SK-N-SH (cell line): ENCODE measurements at regions not wholly inside any gene's neighbourhood (a gene's known extent, or its start where the extent isn't known, plus 50 kb on each side); places are given as distances from the start of the nearest gene placed in this dataset.

ENCODE experiments used
- CTCF ChIA-PET: fragments of 300-600, 350-600 bp; formaldehyde crosslinking; extraction: SDS; loops from one replicate; lab custom pipeline; 2021; lab: Yijun Ruan, JAX
- POLR2A ChIA-PET: fragments of 350-600 bp; sonication (Branson Sonifier 250); formaldehyde crosslinking; extraction: SDS; loops from one replicate; lab custom pipeline; 2020; ENCODE audit warnings: antibody characterized with exemption, inconsistent platforms; lab: Yijun Ruan, JAX
- DNase-seq: peaks from one replicate; pipeline ENCODE4 v3.0.0; 2012
- H2AFZ ChIP-seq: fragments of 200-600 bp; sonication (generic); 2 replicates; pipeline ENCODE4 v1.8.1; 2016; ENCODE audit warnings: antibody characterized with exemption, mild to moderate bottlenecking, low read depth
- H3F3A ChIP-seq: fragments of 200-600 bp; sonication (generic); replicated peaks from 2 replicates; pipeline ENCODE3; 2016; ENCODE audit warnings: antibody characterized with exemption, mild to moderate bottlenecking; ENCODE audit not compliant: insufficient read depth
- H3K27ac ChIP-seq, 2 experiments: fragments of 200-500 bp in 1 of 2; fragments of 200-600 bp in 1 of 2; sonication (Bioruptor generic) in 1 of 2; sonication (generic), shearing (Covaris generic) in 1 of 2; 2 replicates each; pipeline versions ENCODE4 v1.5.1 to v1.6.1; 2014 to 2016; ENCODE audit warnings: low read depth in 2 of 2, inconsistent platforms in 1 of 2, low read length in 1 of 2, mild to moderate bottlenecking in 1 of 2, mixed read lengths in 1 of 2
- H3K27me3 ChIP-seq: fragments of 200-600 bp; sonication (generic), shearing (Covaris generic); 2 replicates; pipeline ENCODE4 v1.6.1; 2016; ENCODE audit warnings: mixed run types; ENCODE audit not compliant: insufficient read depth
- H3K36me3 ChIP-seq, 2 experiments: fragments of 200-500 bp in 1 of 2; fragments of 200-600 bp in 1 of 2; sonication (Bioruptor generic) in 1 of 2; sonication (generic) in 1 of 2; replicated peaks in 1 of 2; 2 replicates each; pipeline versions ENCODE3 to v1.5.1; 2014 to 2016; ENCODE audit warnings: low read length in 1 of 2, mild to moderate bottlenecking in 1 of 2; ENCODE audit not compliant: insufficient read depth in 2 of 2, control insufficient read depth in 1 of 2
- H3K4me1 ChIP-seq, 2 experiments: fragments of 200-500 bp in 1 of 2; fragments of 200-600 bp in 1 of 2; sonication (Bioruptor generic) in 1 of 2; sonication (generic), shearing (Covaris generic) in 1 of 2; 2 replicates each; pipeline versions ENCODE4 v1.5.1 to v1.6.1; 2014 to 2016; ENCODE audit warnings: low read depth in 1 of 2, low read length in 1 of 2, mixed run types in 1 of 2; ENCODE audit not compliant: insufficient read depth in 2 of 2, control insufficient read depth in 1 of 2
- H3K4me2 ChIP-seq: fragments of 200-600 bp; sonication (generic), shearing (Covaris generic); 2 replicates; pipeline ENCODE4 v1.6.1; 2017; ENCODE audit warnings: mixed run types
- H3K4me3 ChIP-seq, 2 experiments: fragments of 200-500 bp in 1 of 2; fragments of 200-600 bp in 1 of 2; sonication (Bioruptor generic) in 1 of 2; sonication (generic), shearing (Covaris generic) in 1 of 2; 2 replicates each; pipeline versions ENCODE4 v1.5.1 to v1.8.1; 2014 to 2016; ENCODE audit warnings: low read depth in 2 of 2, inconsistent platforms in 1 of 2, low read length in 1 of 2, mild to moderate bottlenecking in 1 of 2, mixed read lengths in 1 of 2, moderate library complexity in 1 of 2
- H3K79me2 ChIP-seq: fragments of 200-600 bp; sonication (generic); 2 replicates; pipeline ENCODE4 v1.8.1; 2017; ENCODE audit warnings: mild to moderate bottlenecking; ENCODE audit not compliant: insufficient read depth
- H3K9ac ChIP-seq: fragments of 200-600 bp; sonication (generic); 2 replicates; pipeline ENCODE4 v1.6.1; 2017; ENCODE audit warnings: mixed run types
- H3K9me2 ChIP-seq: fragments of 200-600 bp; sonication (generic); 2 replicates; pipeline ENCODE4 v1.6.1; 2017; ENCODE audit warnings: mixed run types
- H3K9me3 ChIP-seq: fragments of 200-600 bp; sonication (generic); 2 replicates; pipeline ENCODE4 v1.6.1; 2017; ENCODE audit warnings: mixed run types, mild to moderate bottlenecking, moderate library complexity
- H4K20me1 ChIP-seq: fragments of 200-600 bp; sonication (generic); 2 replicates; pipeline ENCODE4 v1.6.1; 2017; ENCODE audit warnings: mild to moderate bottlenecking, mixed run types; ENCODE audit not compliant: insufficient read depth
- CHD2 ChIP-seq: fragments of 150-350 bp; IDR thresholded peaks from 2 replicates; pipeline ENCODE4 v1.6.1; 2018; ENCODE audit warnings: low read length; ENCODE audit not compliant: partially characterized antibody
- ELF1 ChIP-seq: IDR thresholded peaks from 2 replicates; pipeline ENCODE4 v1.4.0; 2012
- FOSL2 ChIP-seq: IDR thresholded peaks from 2 replicates; pipeline ENCODE4 v1.4.0; 2012; ENCODE audit warnings: low read depth, mild to moderate bottlenecking, moderate library complexity, borderline replicate concordance
- FOXJ3 ChIP-seq: sonication (generic); formaldehyde crosslinking; IDR thresholded peaks from 2 replicates; pipeline ENCODE4 v1.5.1; 2020; ENCODE audit warnings: mild to moderate bottlenecking, missing genetic modification reagents
- FOXM1 ChIP-seq: IDR thresholded peaks from 2 replicates; pipeline ENCODE4 v1.4.0; 2012; ENCODE audit warnings: low read depth, mild to moderate bottlenecking
- GATA2 ChIP-seq: sonication (generic); formaldehyde crosslinking; IDR thresholded peaks from 2 replicates; pipeline ENCODE4 v1.5.0; 2020; ENCODE audit warnings: mild to moderate bottlenecking, missing genetic modification reagents
- MEF2A ChIP-seq: IDR thresholded peaks from 2 replicates; pipeline ENCODE4 v1.4.0; 2012; ENCODE audit warnings: low read depth, borderline replicate concordance
- RAD21 ChIP-seq: IDR thresholded peaks from 2 replicates; pipeline ENCODE4 v1.6.1; 2012; ENCODE audit warnings: mild to moderate bottlenecking, low read length
- RFX5 ChIP-seq: IDR thresholded peaks from 2 replicates; pipeline ENCODE4 v1.6.1; 2012; ENCODE audit warnings: mild to moderate bottlenecking, improper control_type of control experiment, low read length
- RXRA ChIP-seq: IDR thresholded peaks from 2 replicates; pipeline ENCODE4 v1.4.0; 2012; ENCODE audit warnings: low read depth, mild to moderate bottlenecking, borderline replicate concordance
- SMC3 ChIP-seq: IDR thresholded peaks from 2 replicates; pipeline ENCODE4 v1.6.1; 2012; ENCODE audit warnings: low read depth, low read length, improper control_type of control experiment
- TCF12 ChIP-seq: IDR thresholded peaks from 2 replicates; pipeline ENCODE4 v1.4.0; 2012
- YY1 ChIP-seq: IDR thresholded peaks from 2 replicates; pipeline ENCODE4 v1.4.0; 2012; ENCODE audit warnings: low read depth, mild to moderate bottlenecking
- WGBS: methylation state at CpG from one replicate; pipeline ENCODE4 v1.1.6; 2017; ENCODE audit warnings: low lambda C conversion rate; 5-methylcytosine and 5-hydroxymethylcytosine counted together
- TF ChIP-seq, protein P1 (sequence below): fragments of 150-350 bp; IDR thresholded peaks from 2 replicates; pipeline ENCODE4 v1.6.1; 2017; ENCODE audit warnings: antibody characterized with exemption, low read length, low read depth, borderline replicate concordance
- TF ChIP-seq, protein P2 (sequence below): IDR thresholded peaks from 2 replicates; pipeline ENCODE4; 2012
- TF ChIP-seq, protein P3 (sequence below): IDR thresholded peaks from 2 replicates; pipeline ENCODE4 v1.4.0; 2012; ENCODE audit warnings: low read depth, borderline replicate concordance
- TF ChIP-seq, protein P4 (sequence below): IDR thresholded peaks from 2 replicates; pipeline ENCODE4 v1.4.0; 2012; ENCODE audit warnings: low read depth, borderline replicate concordance

DNA sequence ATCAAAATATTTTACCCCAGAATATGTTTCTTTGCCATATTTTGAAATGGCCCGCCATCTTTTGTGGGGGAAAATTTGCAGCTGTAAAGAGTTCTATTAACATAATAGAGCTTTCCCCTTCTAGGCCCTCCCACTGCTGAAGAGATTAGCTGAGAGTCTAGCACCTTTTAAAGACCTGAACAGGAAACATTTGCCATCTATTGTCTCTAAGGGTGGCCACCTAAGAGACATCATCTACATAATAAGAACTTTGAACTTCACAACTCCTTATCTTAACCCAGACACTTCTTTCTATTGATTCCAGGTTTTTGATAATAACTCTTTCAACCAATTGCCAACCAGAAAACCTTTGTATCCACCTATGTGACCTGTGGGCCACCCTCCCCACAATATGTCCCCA lies 54.7 kb upstream of the TRPM1 start:
- ChIA-PET CTCF (interaction anchor here (1.1 kb wide), 1 partner anchor 11 kb away, joined by 3 read pairs; no protein-coding TSS in a partner anchor), POLR2A (no interaction called here)
- Histone ChIP-seq H3K27ac (no peak overlapping the region), H3K79me2 (no peaks in the 10 kb centered on the region), H3K4me1 (peaks cover 0 to 16% of the 10 kb centered on the region in 2 experiments; a peak in 1 of 4 replicates), H2AFZ (no peak overlapping the region), H3K4me3 (no peak overlapping the region), H4K20me1 (no peaks in the 10 kb centered on the region), H3K9me3 (no peaks in the 10 kb centered on the region), H3K9ac (no peak overlapping the region), H3F3A (no peaks in the 10 kb centered on the region), H3K4me2 (no peak overlapping the region), H3K9me2 (no peaks in the 10 kb centered on the region), H3K36me3 (no peaks in the 10 kb centered on the region), H3K27me3 (no peaks in the 10 kb centered on the region; the same call in 1 of the 2 replicates)
- 71% methylated on average over 1 of the region's 1 CpG for WGBS
- TF ChIP-seq RXRA, result no peak
- no peak for TF ChIP-seq SMC3
- TF ChIP-seq FOXM1, result no peak
- no peak for TF ChIP-seq MEF2A
- TF ChIP-seq, protein P1, sequence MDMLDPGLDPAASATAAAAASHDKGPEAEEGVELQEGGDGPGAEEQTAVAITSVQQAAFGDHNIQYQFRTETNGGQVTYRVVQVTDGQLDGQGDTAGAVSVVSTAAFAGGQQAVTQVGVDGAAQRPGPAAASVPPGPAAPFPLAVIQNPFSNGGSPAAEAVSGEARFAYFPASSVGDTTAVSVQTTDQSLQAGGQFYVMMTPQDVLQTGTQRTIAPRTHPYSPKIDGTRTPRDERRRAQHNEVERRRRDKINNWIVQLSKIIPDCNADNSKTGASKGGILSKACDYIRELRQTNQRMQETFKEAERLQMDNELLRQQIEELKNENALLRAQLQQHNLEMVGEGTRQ, result no peak
- TF ChIP-seq YY1, result no peak
- TF ChIP-seq TCF12, result no peak
- no peak for TF ChIP-seq RFX5
- TF ChIP-seq, protein P2, sequence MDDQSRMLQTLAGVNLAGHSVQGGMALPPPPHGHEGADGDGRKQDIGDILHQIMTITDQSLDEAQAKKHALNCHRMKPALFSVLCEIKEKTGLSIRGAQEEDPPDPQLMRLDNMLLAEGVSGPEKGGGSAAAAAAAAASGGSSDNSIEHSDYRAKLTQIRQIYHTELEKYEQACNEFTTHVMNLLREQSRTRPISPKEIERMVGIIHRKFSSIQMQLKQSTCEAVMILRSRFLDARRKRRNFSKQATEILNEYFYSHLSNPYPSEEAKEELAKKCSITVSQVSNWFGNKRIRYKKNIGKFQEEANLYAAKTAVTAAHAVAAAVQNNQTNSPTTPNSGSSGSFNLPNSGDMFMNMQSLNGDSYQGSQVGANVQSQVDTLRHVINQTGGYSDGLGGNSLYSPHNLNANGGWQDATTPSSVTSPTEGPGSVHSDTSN, result no peak
- TF ChIP-seq, protein P3, sequence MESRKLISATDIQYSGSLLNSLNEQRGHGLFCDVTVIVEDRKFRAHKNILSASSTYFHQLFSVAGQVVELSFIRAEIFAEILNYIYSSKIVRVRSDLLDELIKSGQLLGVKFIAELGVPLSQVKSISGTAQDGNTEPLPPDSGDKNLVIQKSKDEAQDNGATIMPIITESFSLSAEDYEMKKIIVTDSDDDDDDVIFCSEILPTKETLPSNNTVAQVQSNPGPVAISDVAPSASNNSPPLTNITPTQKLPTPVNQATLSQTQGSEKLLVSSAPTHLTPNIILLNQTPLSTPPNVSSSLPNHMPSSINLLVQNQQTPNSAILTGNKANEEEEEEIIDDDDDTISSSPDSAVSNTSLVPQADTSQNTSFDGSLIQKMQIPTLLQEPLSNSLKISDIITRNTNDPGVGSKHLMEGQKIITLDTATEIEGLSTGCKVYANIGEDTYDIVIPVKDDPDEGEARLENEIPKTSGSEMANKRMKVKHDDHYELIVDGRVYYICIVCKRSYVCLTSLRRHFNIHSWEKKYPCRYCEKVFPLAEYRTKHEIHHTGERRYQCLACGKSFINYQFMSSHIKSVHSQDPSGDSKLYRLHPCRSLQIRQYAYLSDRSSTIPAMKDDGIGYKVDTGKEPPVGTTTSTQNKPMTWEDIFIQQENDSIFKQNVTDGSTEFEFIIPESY, result no peak
- no peak for DNase-seq

DNA sequence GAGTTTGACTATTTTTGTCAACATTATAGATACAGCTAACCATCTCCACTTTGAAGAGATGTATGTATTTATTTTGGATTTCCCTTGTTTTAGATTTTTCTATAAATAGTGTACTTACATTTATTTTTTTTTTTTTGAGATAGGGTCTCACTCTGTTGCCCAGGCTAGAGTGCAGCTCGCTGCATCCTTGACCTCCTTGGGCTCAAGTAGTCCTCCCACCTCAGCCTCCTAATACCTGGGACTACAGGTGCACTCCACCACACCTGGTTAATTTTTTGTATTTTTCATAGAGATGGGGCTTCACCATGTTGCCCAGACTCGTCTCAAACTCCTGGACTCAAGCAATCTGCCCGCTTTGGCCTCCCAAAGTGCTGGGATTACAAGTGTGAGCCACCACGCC lies 55.3 kb upstream of the TRPM1 start:
- H3K4me2 ChIP-seq, result no peak overlapping the region
- peaks cover 0 to 16% of the 10 kb centered on the region in 2 experiments; a peak in 1 of 4 replicates for H3K4me1 ChIP-seq
- no peaks in the 10 kb centered on the region for H3K9me2 ChIP-seq
- no peak overlapping the region for H3K9ac ChIP-seq
- H3K9me3 ChIP-seq, result no peaks in the 10 kb centered on the region
- ChIA-PET CTCF (interaction anchor here (1.1 to 1.3 kb wide), 2 partner anchors 11 to 12 kb away, joined by 3 read pairs; no protein-coding TSS in a partner anchor), POLR2A (no interaction called here)
- TF ChIP-seq FOSL2 (no peak), FOXJ3 (CRISPR knock-in tag) (no peak), ELF1 (no peak), GATA2 (no peak), RAD21 (no peak), CHD2 (no peak), TCF12 (no peak)
- TF ChIP-seq, protein P1, result no peak
- TF ChIP-seq, protein P2, result no peak
- TF ChIP-seq, protein P4, sequence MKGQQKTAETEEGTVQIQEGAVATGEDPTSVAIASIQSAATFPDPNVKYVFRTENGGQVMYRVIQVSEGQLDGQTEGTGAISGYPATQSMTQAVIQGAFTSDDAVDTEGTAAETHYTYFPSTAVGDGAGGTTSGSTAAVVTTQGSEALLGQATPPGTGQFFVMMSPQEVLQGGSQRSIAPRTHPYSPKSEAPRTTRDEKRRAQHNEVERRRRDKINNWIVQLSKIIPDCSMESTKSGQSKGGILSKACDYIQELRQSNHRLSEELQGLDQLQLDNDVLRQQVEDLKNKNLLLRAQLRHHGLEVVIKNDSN, result no peak
- no peaks in the 10 kb centered on the region for H3K79me2 ChIP-seq
- H3K4me3 ChIP-seq, result no peak overlapping the region
- H3F3A ChIP-seq, result no peaks in the 10 kb centered on the region
- no peaks in the 10 kb centered on the region; the same call in 1 of the 2 replicates for H3K27me3 ChIP-seq
- H2AFZ ChIP-seq, result no peak overlapping the region
- H3K36me3 ChIP-seq, result no peaks in the 10 kb centered on the region
- DNase-seq, result no peak
- 19% methylated on average over 4 of the region's 4 CpGs for WGBS
- H3K27ac ChIP-seq, result no peak overlapping the region
- no peaks in the 10 kb centered on the region for H4K20me1 ChIP-seq
